Coronary artery (tissue), 2 donors: ENCODE measurements at regions not wholly inside any gene's neighbourhood (a gene's known extent, or its start where the extent isn't known, plus 50 kb on each side); places are given as distances from the start of the nearest gene placed in this dataset.

Source experiments
- DNase-seq: peaks from one replicate; pipeline ENCODE4 v3.0.0-alpha.2; 2017; ENCODE audit warnings: low spot score
- H3K27ac ChIP-seq, 2 donors: fragments of 200-600 bp; sonication (generic); one replicate each; pipeline ENCODE4 v1.5.1; 2016 to 2019
- H3K4me3 ChIP-seq: fragments of 200-600 bp; sonication (generic); 2 replicates; pipeline ENCODE4 v1.5.1; 2016; ENCODE audit warnings: mild to moderate bottlenecking, moderate library complexity
- TF ChIP-seq, protein P1 (sequence below): fragments of 200-600 bp; sonication (generic); IDR thresholded peaks from one replicate; pipeline ENCODE4 v1.5.1; 2019; ENCODE audit warnings: antibody characterized with exemption

DNA sequence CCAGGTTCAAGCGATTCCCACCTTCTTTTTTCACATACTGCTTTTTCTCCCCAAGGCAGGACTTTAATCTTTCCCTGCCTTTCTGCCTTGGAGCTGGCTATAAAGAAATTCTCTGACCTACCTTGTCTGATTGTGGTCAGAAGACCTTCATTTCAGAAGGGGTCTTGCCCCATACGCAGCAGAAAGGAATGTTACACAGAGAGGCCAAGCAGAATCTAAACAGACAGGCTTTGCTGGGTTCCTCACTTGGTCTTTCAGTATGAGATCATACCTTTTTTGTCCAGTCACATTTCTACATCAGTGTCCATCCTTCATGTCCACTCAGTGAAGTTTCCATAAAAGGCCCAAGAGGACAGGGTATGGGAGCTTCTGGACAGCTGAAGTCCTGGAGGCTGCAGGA lies 108.3 kb upstream of the RBPJ start:
- TF ChIP-seq, protein P1, sequence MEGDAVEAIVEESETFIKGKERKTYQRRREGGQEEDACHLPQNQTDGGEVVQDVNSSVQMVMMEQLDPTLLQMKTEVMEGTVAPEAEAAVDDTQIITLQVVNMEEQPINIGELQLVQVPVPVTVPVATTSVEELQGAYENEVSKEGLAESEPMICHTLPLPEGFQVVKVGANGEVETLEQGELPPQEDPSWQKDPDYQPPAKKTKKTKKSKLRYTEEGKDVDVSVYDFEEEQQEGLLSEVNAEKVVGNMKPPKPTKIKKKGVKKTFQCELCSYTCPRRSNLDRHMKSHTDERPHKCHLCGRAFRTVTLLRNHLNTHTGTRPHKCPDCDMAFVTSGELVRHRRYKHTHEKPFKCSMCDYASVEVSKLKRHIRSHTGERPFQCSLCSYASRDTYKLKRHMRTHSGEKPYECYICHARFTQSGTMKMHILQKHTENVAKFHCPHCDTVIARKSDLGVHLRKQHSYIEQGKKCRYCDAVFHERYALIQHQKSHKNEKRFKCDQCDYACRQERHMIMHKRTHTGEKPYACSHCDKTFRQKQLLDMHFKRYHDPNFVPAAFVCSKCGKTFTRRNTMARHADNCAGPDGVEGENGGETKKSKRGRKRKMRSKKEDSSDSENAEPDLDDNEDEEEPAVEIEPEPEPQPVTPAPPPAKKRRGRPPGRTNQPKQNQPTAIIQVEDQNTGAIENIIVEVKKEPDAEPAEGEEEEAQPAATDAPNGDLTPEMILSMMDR = no peak
- DNase-seq = no peak

DNA sequence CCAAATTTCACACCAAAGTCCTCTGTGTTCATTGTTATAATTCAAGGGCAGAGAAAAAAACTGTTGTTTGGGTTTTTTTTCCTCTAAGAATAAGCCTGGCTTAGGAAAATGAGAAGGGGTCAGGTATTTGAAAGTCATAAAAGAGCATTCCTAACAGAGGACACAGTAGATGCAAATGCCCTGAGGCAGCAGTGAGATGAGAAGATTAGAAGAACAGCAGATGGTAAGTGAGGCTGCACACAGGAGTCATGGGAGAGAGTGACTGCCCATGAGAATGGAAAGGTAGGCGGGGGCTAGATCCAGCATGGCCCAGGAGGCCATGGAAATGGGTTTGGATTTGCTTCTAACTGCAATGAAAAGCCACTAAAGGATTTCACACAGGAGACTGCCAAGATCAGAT lies 107.5 kb upstream of the RBPJ start:
- DNase-seq = no peak
- H3K4me3 ChIP-seq = no peak overlapping the region
- TF ChIP-seq, protein P1 = no peak
- H3K27ac ChIP-seq = no peak overlapping the region

More for the DNA sequence above, 108.3 kb upstream of the RBPJ start:
- Histone ChIP-seq H3K27ac (no peak overlapping the region), H3K4me3 (no peak overlapping the region)

- DNase-seq = no peak
- H3K4me3 ChIP-seq = no peak overlapping the region
- H3K27ac ChIP-seq = no peak overlapping the region
- TF ChIP-seq, protein P1 = no peak
Observed at GRCh38 chr4:26214994-26215393, 105.8 kb upstream of the RBPJ start.

- TF ChIP-seq, protein P1 = no peak
Observed at GRCh38 chr4:26215725-26216124, 105.1 kb upstream of the RBPJ start.

GRCh38 chr4:26217481-26217880 lies 103.3 kb upstream of the RBPJ start:
- no peak for DNase-seq
- TF ChIP-seq, protein P1 = no peak
- Histone ChIP-seq H3K27ac (peak overlapping the region in 1 of 2 donors; percentile 73), H3K4me3 (no peak overlapping the region)

More at GRCh38 chr4:26215725-26216124, 105.1 kb upstream of the RBPJ start:
- H3K27ac ChIP-seq = no peak overlapping the region
- H3K4me3 ChIP-seq = no peak overlapping the region
- DNase-seq = no peak

DNA sequence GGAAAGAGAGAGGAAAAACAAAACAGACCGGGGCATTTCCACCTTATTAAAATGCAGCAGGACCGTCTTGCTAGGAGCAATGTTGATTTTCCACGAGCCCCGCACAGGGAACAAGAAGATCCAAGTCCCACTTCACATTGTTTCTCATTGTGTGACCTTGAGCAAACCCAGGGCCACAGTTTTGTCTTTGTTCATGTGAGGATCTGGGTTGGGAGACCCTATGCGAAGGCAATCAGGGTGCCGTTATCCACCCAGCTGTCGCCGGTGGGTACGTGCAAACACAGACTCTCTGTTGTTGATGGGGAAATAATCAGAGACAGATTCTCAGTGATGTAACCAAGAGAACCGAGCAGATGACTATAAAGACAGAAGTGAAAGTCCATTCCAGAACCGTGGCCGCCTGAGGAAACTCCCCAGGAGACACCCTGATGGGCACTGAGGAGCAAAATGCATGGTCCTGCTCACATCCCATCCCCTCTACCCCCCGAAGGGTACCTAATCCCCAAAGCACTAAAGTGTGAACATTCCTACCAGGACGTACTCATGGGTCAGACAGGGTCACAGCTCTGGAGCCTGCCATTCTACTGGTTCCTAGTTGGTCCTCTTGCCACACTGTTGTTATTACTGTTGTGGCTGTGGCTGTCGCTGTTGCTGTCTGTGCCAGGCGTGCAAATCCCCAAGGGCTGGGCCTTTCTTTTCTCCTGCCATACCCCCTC lies 102.7 kb upstream of the RBPJ start:
- TF ChIP-seq, protein P1 = no peak
- DNase-seq = no peak
- Histone ChIP-seq H3K27ac (peak overlapping the region in 1 of 2 donors; percentile 73), H3K4me3 (no peak overlapping the region)
